RWPE2 (cell line): ENCODE measurements at regions not wholly inside any gene's neighbourhood (a gene's known extent, or its start where the extent isn't known, plus 50 kb on each side); places are given as distances from the start of the nearest gene placed in this dataset.

Source experiments
- ATAC-seq: fragments of 200-7000 bp; cut with Tn5 transposase; 3 replicates; pipeline ENCODE4 v1.9.1; 2021; ENCODE audit warnings: low read depth
- DNase-seq: peaks from one replicate; pipeline ENCODE4 v3.0.0-alpha.2; 2020; ENCODE audit warnings: low spot score
- H3K27ac ChIP-seq: fragments of 450-650 bp; 2 replicates; pipeline ENCODE4 v1.5.1; 2017; ENCODE audit warnings: mild to moderate bottlenecking; ENCODE audit not compliant: poor library complexity, severe bottlenecking
- H3K27me3 ChIP-seq: fragments of 250-450 bp; sonication (Bioruptor Pico); 2 replicates; pipeline ENCODE4 v1.5.1; 2021; ENCODE audit warnings: mild to moderate bottlenecking, moderate library complexity; ENCODE audit not compliant: insufficient read depth, poor library complexity, severe bottlenecking
- H3K36me3 ChIP-seq: fragments of 250-450 bp; sonication (Bioruptor Pico); 2 replicates; pipeline ENCODE4 v1.5.1; 2020; ENCODE audit warnings: low read depth, mild to moderate bottlenecking, moderate library complexity
- H3K4me1 ChIP-seq: fragments of 250-450 bp; sonication (Bioruptor Pico); 2 replicates; pipeline ENCODE4 v1.5.1; 2021; ENCODE audit warnings: mild to moderate bottlenecking, moderate library complexity; ENCODE audit not compliant: insufficient read depth, poor library complexity, severe bottlenecking
- H3K4me3 ChIP-seq: fragments of 250-450 bp; sonication (Bioruptor Pico); 2 replicates; pipeline ENCODE4 v1.5.1; 2021; ENCODE audit warnings: mild to moderate bottlenecking, moderate library complexity; ENCODE audit not compliant: severe bottlenecking
- H3K9me3 ChIP-seq: fragments of 250-450 bp; sonication (Bioruptor Pico); 2 replicates; pipeline ENCODE4 v1.5.1; 2021; ENCODE audit warnings: mild to moderate bottlenecking, moderate library complexity; ENCODE audit not compliant: severe bottlenecking
- TF ChIP-seq, protein P1 (sequence below): fragments of 450-650 bp; IDR thresholded peaks from one replicate; pipeline ENCODE4 v1.5.1; 2017; ENCODE audit warnings: mild to moderate bottlenecking, moderate library complexity; ENCODE audit not compliant: poor library complexity, severe bottlenecking

DNA sequence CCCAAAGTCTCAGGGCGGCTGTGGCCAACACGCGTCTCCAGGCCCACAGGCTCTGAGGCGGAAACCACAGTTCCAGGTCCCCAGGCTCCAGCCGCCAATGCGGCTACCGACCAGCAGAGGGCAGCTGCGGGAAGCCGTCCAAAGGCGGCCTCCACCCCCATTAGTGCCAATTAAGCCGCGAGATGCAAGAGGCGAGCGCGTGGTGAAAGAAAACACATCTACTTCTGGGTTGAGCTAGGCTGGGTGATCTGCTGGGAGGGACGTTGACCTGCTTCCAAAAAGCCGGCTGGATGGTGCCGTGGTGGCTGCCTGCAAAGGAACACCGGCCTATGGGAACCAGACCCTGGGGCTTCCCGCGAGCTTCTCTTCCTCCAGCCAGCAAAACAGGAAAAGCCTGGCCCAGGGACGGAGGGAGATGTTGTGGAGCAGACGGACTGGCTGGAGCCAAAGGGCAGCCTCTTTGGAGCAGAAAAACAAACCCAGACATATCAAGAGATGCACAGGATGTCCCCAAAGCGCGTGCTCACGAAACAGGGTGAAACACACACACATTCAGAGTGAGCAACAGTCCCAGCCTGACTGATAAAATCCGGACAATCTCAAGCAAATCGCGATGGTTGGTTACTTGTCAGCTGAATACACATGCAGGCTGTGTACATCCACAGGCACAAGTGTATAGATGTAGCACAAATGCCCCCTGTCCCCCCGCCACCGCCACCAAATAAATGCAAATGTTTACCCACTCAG is 187.1 kb upstream of the BRINP1 start:
- Histone ChIP-seq H3K27ac (no peak overlapping the region), H3K27me3 (no peaks in the 10 kb centered on the region), H3K9me3 (no peaks in the 10 kb centered on the region), H3K4me3 (no peak overlapping the region), H3K36me3 (no peaks in the 10 kb centered on the region), H3K4me1 (no peaks in the 10 kb centered on the region)
- no peak for DNase-seq
- TF ChIP-seq, protein P1, sequence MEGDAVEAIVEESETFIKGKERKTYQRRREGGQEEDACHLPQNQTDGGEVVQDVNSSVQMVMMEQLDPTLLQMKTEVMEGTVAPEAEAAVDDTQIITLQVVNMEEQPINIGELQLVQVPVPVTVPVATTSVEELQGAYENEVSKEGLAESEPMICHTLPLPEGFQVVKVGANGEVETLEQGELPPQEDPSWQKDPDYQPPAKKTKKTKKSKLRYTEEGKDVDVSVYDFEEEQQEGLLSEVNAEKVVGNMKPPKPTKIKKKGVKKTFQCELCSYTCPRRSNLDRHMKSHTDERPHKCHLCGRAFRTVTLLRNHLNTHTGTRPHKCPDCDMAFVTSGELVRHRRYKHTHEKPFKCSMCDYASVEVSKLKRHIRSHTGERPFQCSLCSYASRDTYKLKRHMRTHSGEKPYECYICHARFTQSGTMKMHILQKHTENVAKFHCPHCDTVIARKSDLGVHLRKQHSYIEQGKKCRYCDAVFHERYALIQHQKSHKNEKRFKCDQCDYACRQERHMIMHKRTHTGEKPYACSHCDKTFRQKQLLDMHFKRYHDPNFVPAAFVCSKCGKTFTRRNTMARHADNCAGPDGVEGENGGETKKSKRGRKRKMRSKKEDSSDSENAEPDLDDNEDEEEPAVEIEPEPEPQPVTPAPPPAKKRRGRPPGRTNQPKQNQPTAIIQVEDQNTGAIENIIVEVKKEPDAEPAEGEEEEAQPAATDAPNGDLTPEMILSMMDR, result peak; percentile 84
- peak; percentile 89 for ATAC-seq

DNA sequence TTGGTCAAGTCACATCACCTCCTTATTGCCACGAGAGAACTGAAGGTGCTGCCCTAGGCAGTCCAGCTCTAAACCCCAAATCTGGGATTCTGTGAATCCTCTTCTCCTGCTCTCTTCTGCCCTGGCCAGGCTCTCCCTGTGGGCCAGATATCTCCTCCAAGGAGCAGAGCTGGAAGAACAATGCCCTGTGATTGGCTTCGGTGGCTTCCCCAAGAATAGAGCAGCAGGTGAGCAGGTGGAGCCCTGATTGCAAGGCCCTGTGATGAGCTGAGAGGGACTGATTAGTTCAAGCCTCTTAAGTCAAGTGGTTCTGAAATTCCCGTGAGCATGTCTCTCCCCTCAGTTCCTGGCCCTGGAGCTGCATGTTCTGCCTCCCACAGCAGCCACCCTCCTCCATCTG is 175.3 kb upstream of the BRINP1 start:
- TF ChIP-seq, protein P1, result no peak
- ATAC-seq (no peak), DNase-seq (no peak)
- Histone ChIP-seq H3K4me3 (no peak overlapping the region), H3K9me3 (no peaks in the 10 kb centered on the region), H3K4me1 (no peaks in the 10 kb centered on the region), H3K27ac (no peak overlapping the region), H3K36me3 (no peaks in the 10 kb centered on the region), H3K27me3 (no peaks in the 10 kb centered on the region)

DNA sequence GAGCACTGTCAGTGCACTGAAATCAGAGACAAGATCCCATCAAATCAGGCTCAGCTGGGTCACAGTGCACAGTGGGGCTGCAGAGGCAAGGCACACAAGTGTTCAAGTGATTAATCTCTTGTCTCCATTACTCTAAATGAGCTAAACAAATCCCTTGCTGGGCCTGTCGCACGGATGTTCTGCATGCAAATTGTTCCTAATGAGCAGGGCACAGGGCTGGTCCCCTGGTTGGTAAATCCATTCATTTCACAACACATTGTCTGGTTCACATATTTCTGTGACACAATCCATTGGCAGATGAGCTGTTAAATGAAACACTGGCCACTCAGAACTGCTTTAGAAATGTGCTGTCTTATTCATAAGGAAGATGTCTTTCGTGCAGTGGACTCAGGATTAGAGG is 167.9 kb upstream of the BRINP1 start:
- ATAC-seq (no peak), DNase-seq (no peak)
- H3K27ac ChIP-seq, result no peak overlapping the region
- TF ChIP-seq, protein P1, result no peak
- H3K36me3 ChIP-seq, result no peaks in the 10 kb centered on the region
- no peaks in the 10 kb centered on the region for H3K4me1 ChIP-seq
- no peak overlapping the region for H3K4me3 ChIP-seq
- no peaks in the 10 kb centered on the region for H3K9me3 ChIP-seq
- no peaks in the 10 kb centered on the region for H3K27me3 ChIP-seq

DNA sequence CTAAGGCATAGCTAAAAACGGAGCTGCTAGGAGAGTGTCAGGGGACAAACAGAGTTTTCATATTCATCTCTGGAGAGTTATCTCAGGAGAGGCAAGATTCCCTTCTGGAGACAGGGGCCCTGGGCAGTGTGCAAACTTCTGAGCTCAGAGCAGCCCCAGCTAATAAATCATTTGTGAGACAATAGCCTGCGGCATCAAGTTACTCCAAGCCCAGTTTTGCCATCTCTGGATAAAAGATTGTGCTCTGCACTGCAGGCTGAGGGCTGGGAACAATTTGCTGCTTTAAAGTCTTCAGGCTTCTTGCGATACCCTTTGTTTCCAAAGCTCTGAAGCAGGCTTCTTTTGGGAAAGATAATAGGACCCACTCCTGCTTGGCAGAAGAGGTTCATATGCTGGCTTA is 164.3 kb upstream of the BRINP1 start:
- ATAC-seq (no peak), DNase-seq (no peak)
- Histone ChIP-seq H3K4me3 (no peak overlapping the region), H3K9me3 (no peaks in the 10 kb centered on the region), H3K27me3 (no peaks in the 10 kb centered on the region), H3K4me1 (no peaks in the 10 kb centered on the region), H3K27ac (no peak overlapping the region), H3K36me3 (no peaks in the 10 kb centered on the region)
- TF ChIP-seq, protein P1, result no peak

DNA sequence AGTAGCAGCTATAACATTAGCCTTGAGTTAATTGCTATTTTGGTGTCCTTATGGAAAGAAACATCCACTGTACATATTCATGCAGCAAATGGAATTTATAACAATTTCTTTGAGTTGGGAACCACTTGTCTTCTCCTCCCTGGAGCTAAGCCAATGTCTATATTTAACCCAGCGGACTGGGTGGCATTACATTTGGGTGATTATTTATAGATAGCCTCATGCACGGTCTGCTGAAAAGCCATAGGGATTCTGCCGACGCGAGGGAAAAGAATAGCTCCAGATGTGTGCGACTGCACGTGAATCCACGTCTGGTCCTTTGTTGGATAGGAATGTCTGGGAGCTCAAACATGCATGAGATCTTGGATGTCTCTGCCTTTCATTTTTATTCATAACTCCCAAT is 157.5 kb upstream of the BRINP1 start:
- Histone ChIP-seq H3K36me3 (no peaks in the 10 kb centered on the region), H3K9me3 (no peaks in the 10 kb centered on the region), H3K4me1 (no peaks in the 10 kb centered on the region), H3K27me3 (no peaks in the 10 kb centered on the region), H3K4me3 (no peak overlapping the region), H3K27ac (no peak overlapping the region)
- no peak for ATAC-seq
- TF ChIP-seq, protein P1, result no peak
- DNase-seq, result no peak
